ENCODE measurements at regions not wholly inside any gene's neighbourhood (a gene's known extent, or its start where the extent isn't known, plus 50 kb on each side); places are given as distances from the start of the nearest gene placed in this dataset.

GRCh38 chr14:65225299-65226159 is 123.2 kb upstream of the MAX start:
- no peak for DNase-seq

GRCh38 chr14:65226824-65227604 is 124.7 kb upstream of the MAX start:
- no peak for DNase-seq

GRCh38 chr14:65228436-65228835 is 126.1 kb upstream of the MAX start:
- DNase-seq: no peak

GRCh38 chr14:65228956-65229747 is 126.8 kb upstream of the MAX start:
- no peak for DNase-seq

- no peak for DNase-seq
These were observed 127.7 kb upstream of the MAX start for GRCh38 chr14:65229748-65230728.

- DNase-seq: no peak
These were observed 129.1 kb upstream of the MAX start for GRCh38 chr14:65231286-65231980.

GRCh38 chr14:65234752-65235361 is 132.5 kb upstream of the MAX start:
- DNase-seq: no peak

GRCh38 chr14:65237023-65237814 is 134.9 kb upstream of the MAX start:
- no peak for DNase-seq

GRCh38 chr14:65237941-65238340 is 135.6 kb upstream of the MAX start:
- no peak for DNase-seq

- DNase-seq: no peak
These were observed 136.1 kb upstream of the MAX start for GRCh38 chr14:65238456-65238855.

- DNase-seq: no peak
These were observed 137.0 kb upstream of the MAX start for GRCh38 chr14:65239143-65239937.

GRCh38 chr14:65239938-65240296 is 137.6 kb upstream of the MAX start:
- no peak for DNase-seq

GRCh38 chr14:65241125-65241752 is 138.9 kb upstream of the MAX start:
- no peak for DNase-seq

GRCh38 chr14:65242732-65243134 is 140.4 kb upstream of the MAX start:
- DNase-seq: no peak

- no peak for DNase-seq
These were observed 141.6 kb upstream of the MAX start for GRCh38 chr14:65243766-65244442.

- no peak for DNase-seq
These were observed 147.3 kb upstream of the MAX start for GRCh38 chr14:65249471-65250161.

- DNase-seq: no peak
These were observed 147.8 kb upstream of the MAX start for GRCh38 chr14:65250162-65250495.

- DNase-seq: no peak
These were observed 148.9 kb upstream of the MAX start for GRCh38 chr14:65251213-65251612.

All from NCI-H446 treated with DMSO at 0.1 percent for 48 hours (cell line).